ENCODE measurements at regions not wholly inside any gene's neighbourhood (a gene's known extent, or its start where the extent isn't known, plus 50 kb on each side); places are given as distances from the start of the nearest gene placed in this dataset.
"Not testable (repeated sequence)": the region's sequence is repeated elsewhere in the genome, so short reads cannot be mapped to it uniquely, and the experiment has no call there.

DNA sequence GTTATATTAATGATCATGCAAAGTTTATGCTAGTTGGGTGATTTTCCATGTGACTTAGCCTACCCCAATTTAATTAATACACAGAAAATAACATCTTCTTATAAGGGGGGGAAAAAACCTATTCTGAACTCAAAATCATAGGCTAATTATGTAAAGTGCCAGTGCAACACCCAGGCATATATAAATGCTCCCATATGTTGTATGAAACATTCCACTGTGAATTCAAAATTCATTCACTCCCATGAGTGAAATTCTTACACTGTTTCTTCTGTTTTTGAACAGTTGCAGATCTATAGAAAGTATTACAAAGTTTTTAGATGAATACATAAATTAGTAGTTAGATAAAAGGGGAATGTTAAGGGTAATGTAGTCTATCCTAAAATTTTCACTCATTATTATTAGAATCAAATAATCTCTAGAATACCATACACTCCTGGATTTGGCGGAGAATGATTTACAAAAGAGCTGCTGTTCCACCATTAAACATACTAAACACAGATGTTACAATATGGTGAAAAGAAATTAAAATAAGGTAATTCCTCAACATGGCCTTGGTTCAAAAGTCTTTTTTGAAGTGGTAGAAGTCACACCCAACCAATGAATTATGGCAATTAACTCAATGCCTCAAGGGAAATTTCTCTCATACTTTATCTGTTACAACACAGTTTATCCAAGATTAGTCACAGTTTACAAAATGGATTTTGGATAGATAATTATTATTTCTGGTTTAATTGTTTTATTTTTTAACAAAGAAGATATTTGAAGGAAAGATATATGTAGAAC lies 454.1 kb upstream of the FLRT2 start:
- no peaks in the 10 kb centered on the region for H3K27me3 ChIP-seq (ENCODE audit: insufficient read depth, low read depth)
- H3K4me3 ChIP-seq (IDR thresholded peaks at IDR 0.05; ENCODE audit: insufficient read depth, low read depth, low read length): no peak overlapping the region
- no peaks in the 10 kb centered on the region for H3K36me3 ChIP-seq (ENCODE audit: insufficient read depth)
- H3K4me1 ChIP-seq (ENCODE audit: low read depth, poor library complexity, severe bottlenecking): no peaks in the 10 kb centered on the region
- H3K27ac ChIP-seq: no peak overlapping the region
- TF ChIP-seq, protein P1, sequence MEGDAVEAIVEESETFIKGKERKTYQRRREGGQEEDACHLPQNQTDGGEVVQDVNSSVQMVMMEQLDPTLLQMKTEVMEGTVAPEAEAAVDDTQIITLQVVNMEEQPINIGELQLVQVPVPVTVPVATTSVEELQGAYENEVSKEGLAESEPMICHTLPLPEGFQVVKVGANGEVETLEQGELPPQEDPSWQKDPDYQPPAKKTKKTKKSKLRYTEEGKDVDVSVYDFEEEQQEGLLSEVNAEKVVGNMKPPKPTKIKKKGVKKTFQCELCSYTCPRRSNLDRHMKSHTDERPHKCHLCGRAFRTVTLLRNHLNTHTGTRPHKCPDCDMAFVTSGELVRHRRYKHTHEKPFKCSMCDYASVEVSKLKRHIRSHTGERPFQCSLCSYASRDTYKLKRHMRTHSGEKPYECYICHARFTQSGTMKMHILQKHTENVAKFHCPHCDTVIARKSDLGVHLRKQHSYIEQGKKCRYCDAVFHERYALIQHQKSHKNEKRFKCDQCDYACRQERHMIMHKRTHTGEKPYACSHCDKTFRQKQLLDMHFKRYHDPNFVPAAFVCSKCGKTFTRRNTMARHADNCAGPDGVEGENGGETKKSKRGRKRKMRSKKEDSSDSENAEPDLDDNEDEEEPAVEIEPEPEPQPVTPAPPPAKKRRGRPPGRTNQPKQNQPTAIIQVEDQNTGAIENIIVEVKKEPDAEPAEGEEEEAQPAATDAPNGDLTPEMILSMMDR (conservative IDR thresholded peaks at IDR 0.05; ENCODE audit: low read depth, low read length): no peak
- H3K9ac ChIP-seq: no peak overlapping the region
- H2AFZ ChIP-seq (ENCODE audit: low read depth): no peak overlapping the region
- H3K79me2 ChIP-seq (ENCODE audit: insufficient read depth, low read depth): no peaks in the 10 kb centered on the region
- H4K20me1 ChIP-seq (ENCODE audit: insufficient read depth): no peaks in the 10 kb centered on the region
- no peak overlapping the region for H3K4me2 ChIP-seq

DNA sequence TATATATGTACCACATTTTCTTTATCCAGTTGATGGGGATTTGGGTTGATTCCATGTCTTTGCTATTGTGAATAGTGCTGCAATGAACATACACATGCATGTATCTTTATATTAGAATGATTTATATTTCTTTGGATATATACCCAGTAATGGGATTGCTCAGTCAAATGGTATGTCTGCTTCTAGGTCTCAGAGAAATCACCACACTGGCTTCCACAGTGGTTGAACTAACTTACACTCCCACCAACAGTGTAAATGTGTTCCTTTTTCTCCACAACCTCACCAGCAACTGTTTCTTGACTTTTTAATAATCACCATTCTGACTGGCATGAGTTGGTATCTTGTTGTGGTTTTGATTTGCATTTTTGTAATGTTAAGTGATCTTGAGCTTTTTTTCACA lies 452.2 kb upstream of the FLRT2 start:
- not testable (repeated sequence) for H3K79me2 ChIP-seq (ENCODE audit: insufficient read depth, low read depth); H3K4me2 ChIP-seq; H2AFZ ChIP-seq (ENCODE audit: low read depth); H3K4me3 ChIP-seq (IDR thresholded peaks at IDR 0.05; ENCODE audit: insufficient read depth, low read depth, low read length); H4K20me1 ChIP-seq (ENCODE audit: insufficient read depth); H3K27me3 ChIP-seq (ENCODE audit: insufficient read depth, low read depth); H3K9ac ChIP-seq; H3K4me1 ChIP-seq (ENCODE audit: low read depth, poor library complexity, severe bottlenecking); H3K27ac ChIP-seq; H3K36me3 ChIP-seq (ENCODE audit: insufficient read depth)

DNA sequence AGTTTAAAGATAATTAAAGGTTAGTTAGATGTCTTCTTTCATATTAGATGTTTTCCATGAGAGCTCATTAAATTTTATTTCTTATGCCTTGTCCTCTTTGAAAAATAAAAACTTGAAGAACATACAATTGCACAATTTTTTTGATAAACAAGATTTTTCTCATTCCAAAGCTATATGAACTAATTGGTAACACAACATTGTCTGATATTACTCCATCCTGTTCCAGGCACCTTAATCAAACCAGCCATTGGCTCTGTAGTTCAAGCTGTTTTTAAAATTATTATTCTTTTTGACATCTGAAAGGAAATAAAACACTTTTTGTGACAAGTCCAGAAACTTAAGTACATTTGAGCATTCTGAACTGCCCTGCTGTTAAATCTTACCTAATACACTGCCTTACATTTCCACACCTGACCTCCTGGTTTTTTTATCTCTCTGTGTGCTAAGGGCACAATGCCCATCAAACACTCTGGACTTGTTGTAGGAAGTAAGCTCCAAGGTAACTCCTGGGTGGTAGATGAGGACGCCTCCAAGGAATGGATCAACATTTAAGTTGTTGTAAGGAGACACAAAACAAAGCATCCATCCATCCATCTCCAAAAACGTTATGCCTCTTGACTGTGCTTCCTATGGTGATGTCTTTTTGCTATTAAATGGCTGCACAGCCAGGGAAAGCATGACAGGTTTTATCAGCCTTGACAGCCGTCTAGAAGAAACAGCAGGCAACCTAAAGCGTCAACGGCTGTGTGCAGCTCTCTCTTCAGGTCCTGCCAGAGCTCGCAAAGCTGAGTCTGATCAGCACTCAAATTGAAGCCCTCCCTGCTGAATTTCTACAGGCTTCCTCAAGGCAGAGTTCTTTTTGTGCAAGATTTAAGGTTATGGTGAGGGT lies 449.9 kb upstream of the FLRT2 start:
- no peaks in the 10 kb centered on the region for H3K79me2 ChIP-seq (ENCODE audit: insufficient read depth, low read depth)
- no peak overlapping the region for H2AFZ ChIP-seq (ENCODE audit: low read depth)
- no peak overlapping the region for H3K27ac ChIP-seq
- no peak overlapping the region for H3K4me3 ChIP-seq (IDR thresholded peaks at IDR 0.05; ENCODE audit: insufficient read depth, low read depth, low read length)
- TF ChIP-seq, protein P1 (conservative IDR thresholded peaks at IDR 0.05; ENCODE audit: low read depth, low read length): no peak
- H4K20me1 ChIP-seq (ENCODE audit: insufficient read depth): no peaks in the 10 kb centered on the region
- H3K36me3 ChIP-seq (ENCODE audit: insufficient read depth): no peaks in the 10 kb centered on the region
- H3K4me2 ChIP-seq: no peak overlapping the region
- no peaks in the 10 kb centered on the region for H3K4me1 ChIP-seq (ENCODE audit: low read depth, poor library complexity, severe bottlenecking)
- no peaks in the 10 kb centered on the region for H3K27me3 ChIP-seq (ENCODE audit: insufficient read depth, low read depth)
- no peak overlapping the region for H3K9ac ChIP-seq

DNA sequence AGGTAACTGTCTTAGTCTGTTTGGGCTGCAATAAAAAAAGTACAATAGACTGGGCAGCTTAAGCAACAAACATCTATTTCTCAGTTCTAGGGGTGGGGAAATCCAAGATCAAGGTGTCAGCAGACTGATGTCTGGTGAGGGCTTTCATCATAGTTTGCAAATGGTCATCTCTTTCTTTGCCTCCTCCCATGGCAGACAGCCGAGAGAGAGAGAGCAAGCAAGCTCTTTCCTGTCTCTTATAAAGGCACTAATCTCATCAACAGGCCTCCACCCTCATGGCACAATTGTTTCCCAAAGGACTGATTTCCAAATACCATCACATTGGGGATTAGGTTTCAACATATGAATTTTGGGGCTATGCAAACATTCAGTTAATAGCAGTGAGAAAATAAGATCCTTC lies 445.6 kb upstream of the FLRT2 start:
- Histone ChIP-seq H3K27ac (no peak overlapping the region), H3K9ac (no peak overlapping the region), H3K27me3 (ENCODE audit: insufficient read depth, low read depth) (no peaks in the 10 kb centered on the region), H3K4me2 (no peak overlapping the region), H3K36me3 (ENCODE audit: insufficient read depth) (no peaks in the 10 kb centered on the region), H3K4me1 (ENCODE audit: low read depth, poor library complexity, severe bottlenecking) (no peaks in the 10 kb centered on the region), H3K79me2 (ENCODE audit: insufficient read depth, low read depth) (no peaks in the 10 kb centered on the region), H3K4me3 (IDR thresholded peaks at IDR 0.05; ENCODE audit: insufficient read depth, low read depth, low read length) (no peak overlapping the region), H2AFZ (ENCODE audit: low read depth) (no peak overlapping the region), H4K20me1 (ENCODE audit: insufficient read depth) (no peaks in the 10 kb centered on the region)
- TF ChIP-seq, protein P1 (conservative IDR thresholded peaks at IDR 0.05; ENCODE audit: low read depth, low read length): no peak
